IMR-90 (cell line): ENCODE measurements at regions not wholly inside any gene's neighbourhood (a gene's known extent, or its start where the extent isn't known, plus 50 kb on each side); places are given as distances from the start of the nearest gene placed in this dataset.

Source experiments
- ATAC-seq: fragments of 200-7000 bp; cut with Tn5 transposase; 2 replicates; pipeline ENCODE4 v1.9.1; 2020; ENCODE audit warnings: low read depth, mild to moderate bottlenecking, moderate library complexity
- BruUV-seq: library from RNA; stranded (reverse); fragments of 400-500 nt; replicated peaks from 2 replicates; lab custom pipeline; 2021; lab: Mats Ljungman, UMichigan
- CTCF ChIA-PET: fragments of 300-600 bp; formaldehyde crosslinking; extraction: SDS; loops from one replicate; lab custom pipeline; 2021; ENCODE audit warnings: antibody characterized with exemption; lab: Yijun Ruan, JAX
- POLR2A ChIA-PET: fragments of 300-600 bp; sonication (Branson Sonifier 250); formaldehyde crosslinking; loops from one replicate; lab custom pipeline; 2022; ENCODE audit warnings: antibody characterized with exemption; ENCODE audit not compliant: unreplicated experiment; lab: Charles Lee
- DNase-seq: peaks from one replicate; pipeline ENCODE4 v3.0.0; 2013
- H2AFZ ChIP-seq: replicated peaks from 2 replicates; pipeline ENCODE3; 2013; ENCODE audit warnings: low read length, mild to moderate bottlenecking; ENCODE audit not compliant: poor library complexity
- H2AK5ac ChIP-seq: 2 replicates; pipeline ENCODE4 v1.6.1; 2013; ENCODE audit warnings: low read depth, low read length, inconsistent platforms
- H2AK9ac ChIP-seq: replicated peaks from 2 replicates; pipeline ENCODE3; 2013; ENCODE audit warnings: mild to moderate bottlenecking, low read depth, low read length, moderate library complexity; ENCODE audit not compliant: poor library complexity
- H2BK120ac ChIP-seq: 2 replicates; pipeline ENCODE4 v1.6.1; 2013; ENCODE audit warnings: low read depth, low read length, inconsistent platforms
- H2BK15ac ChIP-seq: 3 replicates; pipeline ENCODE4 v1.6.1; 2013; ENCODE audit warnings: low read depth, low read length, inconsistent platforms
- H2BK20ac ChIP-seq: 2 replicates; pipeline ENCODE4 v1.6.1; 2013; ENCODE audit warnings: low read depth, mild to moderate bottlenecking, inconsistent platforms, low read length, moderate library complexity
- H2BK5ac ChIP-seq: 2 replicates; pipeline ENCODE4 v1.6.1; 2013; ENCODE audit warnings: mild to moderate bottlenecking, low read depth, low read length, inconsistent platforms; ENCODE audit not compliant: poor library complexity, severe bottlenecking
- H3K14ac ChIP-seq: replicated peaks from 2 replicates; pipeline ENCODE4 v1.6.1; 2013; ENCODE audit warnings: low read depth, low read length, inconsistent platforms
- H3K18ac ChIP-seq: 2 replicates; pipeline ENCODE4 v1.6.1; 2013; ENCODE audit warnings: low read depth, low read length, control low read depth
- H3K23ac ChIP-seq: 2 replicates; pipeline ENCODE4 v1.6.1; 2013; ENCODE audit warnings: low read depth, low read length, inconsistent platforms
- H3K27ac ChIP-seq: 2 replicates; pipeline ENCODE4 v1.5.1; 2013; ENCODE audit warnings: mild to moderate bottlenecking, control low read depth, low read length; ENCODE audit not compliant: insufficient read depth
- H3K27me3 ChIP-seq: 2 replicates; pipeline ENCODE4 v1.6.1; 2013; ENCODE audit warnings: low read length; ENCODE audit not compliant: control insufficient read depth, insufficient read depth
- H3K36me3 ChIP-seq: 2 replicates; pipeline ENCODE4 v1.6.1; 2013; ENCODE audit warnings: low read length, mixed read lengths; ENCODE audit not compliant: control insufficient read depth, insufficient read depth
- H3K4ac ChIP-seq: 2 replicates; pipeline ENCODE4 v1.6.1; 2013; ENCODE audit warnings: low read depth, low read length, inconsistent platforms
- H3K4me1 ChIP-seq: 2 replicates; pipeline ENCODE4 v1.6.1; 2013; ENCODE audit warnings: low read length, mixed read lengths; ENCODE audit not compliant: control insufficient read depth, insufficient read depth
- H3K4me2 ChIP-seq: 2 replicates; pipeline ENCODE4 v1.6.1; 2013; ENCODE audit warnings: low read depth, mild to moderate bottlenecking, control low read depth, low read length, moderate library complexity
- H3K4me3 ChIP-seq: 2 replicates; pipeline ENCODE4 v1.5.1; 2013; ENCODE audit warnings: low read depth, mild to moderate bottlenecking, control low read depth, low read length, moderate library complexity; ENCODE audit not compliant: insufficient read depth
- H3K56ac ChIP-seq: 2 replicates; pipeline ENCODE4 v1.6.1; 2013; ENCODE audit warnings: low read length, inconsistent platforms; ENCODE audit not compliant: insufficient read depth; ENCODE audit errors: extremely low read depth
- H3K79me1 ChIP-seq, 2 experiments: 2 replicates each; pipeline ENCODE4 v1.6.1; 2013; ENCODE audit warnings: low read length in 2 of 2, inconsistent platforms in 1 of 2, low read depth in 1 of 2
- H3K9ac ChIP-seq: 2 replicates; pipeline ENCODE4 v1.6.1; 2013; ENCODE audit warnings: low read depth, low read length, control low read depth
- H3K9me1 ChIP-seq: 2 replicates; pipeline ENCODE4 v1.6.1; 2013; ENCODE audit warnings: low read length, inconsistent platforms; ENCODE audit not compliant: insufficient read depth
- H3K9me3 ChIP-seq: 2 replicates; pipeline ENCODE4 v1.6.1; 2013; ENCODE audit warnings: low read length; ENCODE audit not compliant: control insufficient read depth, insufficient read depth
- H4K20me1 ChIP-seq: 2 replicates; pipeline ENCODE4 v1.6.1; 2013; ENCODE audit warnings: low read length, inconsistent platforms; ENCODE audit not compliant: insufficient read depth
- H4K5ac ChIP-seq: 2 replicates; pipeline ENCODE4 v1.6.1; 2013; ENCODE audit warnings: mild to moderate bottlenecking, low read depth, low read length, control low read depth
- H4K8ac ChIP-seq, 2 experiments: 2 replicates each; pipeline ENCODE4 v1.6.1; 2013; ENCODE audit warnings: low read depth in 2 of 2, low read length in 2 of 2, control low read depth in 1 of 2, inconsistent platforms in 1 of 2
- H4K91ac ChIP-seq: 2 replicates; pipeline ENCODE4 v1.6.1; 2013; ENCODE audit warnings: low read depth, low read length, inconsistent platforms; ENCODE audit not compliant: insufficient read depth
- BHLHE40 ChIP-seq: fragments of 150-350 bp; IDR thresholded peaks from 2 replicates; pipeline ENCODE4 v1.6.1; 2016; ENCODE audit warnings: mild to moderate bottlenecking, low read depth, low read length
- CEBPB ChIP-seq: IDR thresholded peaks from 2 replicates; pipeline ENCODE4 v1.6.1; 2012; ENCODE audit warnings: low read depth, low read length, improper control_type of control experiment
- CHD1 ChIP-seq: IDR thresholded peaks from 2 replicates; pipeline ENCODE4 v1.6.1; 2012; ENCODE audit warnings: low read depth, low read length, improper control_type of control experiment
- FOS ChIP-seq: fragments of 150-350 bp; IDR thresholded peaks from 2 replicates; pipeline ENCODE4 v1.6.1; 2016; ENCODE audit warnings: low read depth, low read length
- MAZ ChIP-seq: IDR thresholded peaks from 2 replicates; pipeline ENCODE4 v1.6.1; 2012; ENCODE audit warnings: low read depth, mild to moderate bottlenecking, low read length, improper control_type of control experiment, moderate library complexity, borderline replicate concordance
- MXI1 ChIP-seq: IDR thresholded peaks from 2 replicates; pipeline ENCODE4 v1.6.1; 2012; ENCODE audit warnings: low read depth, mild to moderate bottlenecking, low read length, moderate library complexity, borderline replicate concordance
- POLR2A ChIP-seq: IDR thresholded peaks from 2 replicates; pipeline ENCODE4 v1.6.1; 2012; ENCODE audit warnings: mild to moderate bottlenecking, low read depth, low read length
- RAD21 ChIP-seq: IDR thresholded peaks from 2 replicates; pipeline ENCODE4 v1.6.1; 2012; ENCODE audit warnings: low read length, improper control_type of control experiment
- RCOR1 ChIP-seq: IDR thresholded peaks from 2 replicates; pipeline ENCODE4 v1.6.1; 2012; ENCODE audit warnings: mild to moderate bottlenecking, low read length, improper control_type of control experiment; ENCODE audit not compliant: insufficient replicate concordance
- WGBS, 2 experiments: methylation state at CpG; one replicate each; pipeline versions ENCODE4 v1.1.5 to v1.1.7; 2013; ENCODE audit warnings: missing lambda C conversion rate in 2 of 2; ENCODE audit not compliant: insufficient read length in 1 of 2; ENCODE audit errors: extremely low coverage in 2 of 2; 5-methylcytosine and 5-hydroxymethylcytosine counted together
- dilution Hi-C: fragments of 300-500 bp; cut with HindIII; formaldehyde crosslinking; loops from one replicate; pipeline ENCODE4 v1.14.3; 2018; ENCODE audit warnings: low sequenced_read_pairs; ENCODE audit not compliant: unreplicated experiment
- in situ Hi-C: fragments of 300-500 bp; cut with MboI; formaldehyde crosslinking; loops from 3 replicates; pipeline ENCODE4 v1.14.3; 2019; ENCODE audit warnings: low sequenced_read_pairs, inconsistent platforms, mixed read lengths
- intact Hi-C: fragments of 100-400 bp; cut with micrococcal nuclease; formaldehyde crosslinking; loops from 2 replicates; pipeline ENCODE4 v1.10.0; 2022
- TF ChIP-seq, protein P1 (sequence below): conservative IDR thresholded peaks from 2 replicates; pipeline ENCODE4 v1.5.1; 2012; ENCODE audit warnings: mild to moderate bottlenecking, low read depth, low read length, improper control_type of control experiment
- TF ChIP-seq, protein P2 (sequence below): fragments of 150-350 bp; IDR thresholded peaks from 2 replicates; pipeline ENCODE4 v1.6.1; 2016; ENCODE audit warnings: low read depth, mild to moderate bottlenecking, low read length, moderate library complexity, borderline replicate concordance
- TF ChIP-seq, protein P3 (sequence below): fragments of 150-350 bp; IDR thresholded peaks from 2 replicates; pipeline ENCODE4 v1.6.1; 2017; ENCODE audit warnings: mild to moderate bottlenecking, antibody characterized with exemption, low read length, low read depth

DNA sequence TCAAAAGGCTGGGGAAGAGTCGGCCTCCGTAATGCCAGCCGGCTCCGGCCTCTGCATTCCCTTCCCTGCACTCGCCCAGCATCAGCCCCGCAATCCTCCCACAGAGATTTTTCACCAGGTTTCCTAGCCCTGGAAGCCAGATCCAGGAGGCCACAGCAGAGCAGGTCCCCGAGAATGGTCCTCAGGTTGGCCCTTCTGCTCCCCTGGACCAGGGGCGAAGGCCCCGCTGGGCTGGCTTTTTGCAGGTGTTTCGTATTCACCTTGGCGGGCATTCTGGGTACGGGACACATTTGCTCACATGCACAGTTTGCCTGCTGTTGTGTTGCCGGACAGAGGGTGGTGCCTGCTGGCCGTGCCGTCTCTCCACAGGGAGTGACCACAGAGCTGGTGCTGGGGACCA lies 309.5 kb downstream of the NDUFA10 start:
- no peaks in the 10 kb centered on the region for H3K79me1 ChIP-seq
- no peaks in the 10 kb centered on the region for H3K36me3 ChIP-seq
- H4K91ac ChIP-seq = no peak overlapping the region
- H3K4me1 ChIP-seq = no peaks in the 10 kb centered on the region
- no peak overlapping the region for H4K5ac ChIP-seq
- intact Hi-C loops (no loop called here), in situ Hi-C loops (no loop called here), dilution Hi-C loops (no loop called here)
- H2BK20ac ChIP-seq = no peak overlapping the region
- no peak overlapping the region for H3K14ac ChIP-seq
- no peak overlapping the region for H2BK5ac ChIP-seq
- no peaks in the 10 kb centered on the region for H3K9me1 ChIP-seq
- no peak overlapping the region for H3K4me3 ChIP-seq
- H4K8ac ChIP-seq = no peak overlapping the region
- H3K23ac ChIP-seq = no peak overlapping the region
- H2AK5ac ChIP-seq = no peak overlapping the region
- no TSS peak for BruUV-seq
- DNase-seq = no peak
- peaks cover 43% of the 10 kb centered on the region for H3K9me3 ChIP-seq
- H3K4me2 ChIP-seq = no peak overlapping the region
- H3K27ac ChIP-seq = no peak overlapping the region
- no peaks in the 10 kb centered on the region for H3K27me3 ChIP-seq
- no peak overlapping the region for H2AFZ ChIP-seq
- 77% methylated on average over 11 of the region's 15 CpGs; no CpG with 5 or more reads in 1 of the 2 experiments for WGBS, 2 experiments
- no peak overlapping the region for H2AK9ac ChIP-seq
- no peak overlapping the region for H2BK120ac ChIP-seq
- POLR2A ChIA-PET = no interaction called here
- H4K20me1 ChIP-seq = no peaks in the 10 kb centered on the region
- H3K4ac ChIP-seq = no peak overlapping the region
- TF ChIP-seq RCOR1 (no peak), CEBPB (no peak), BHLHE40 (no peak), MAZ (no peak), FOS (no peak), POLR2A (no peak), CHD1 (no peak), MXI1 (no peak), RAD21 (no peak)
- TF ChIP-seq, protein P1, sequence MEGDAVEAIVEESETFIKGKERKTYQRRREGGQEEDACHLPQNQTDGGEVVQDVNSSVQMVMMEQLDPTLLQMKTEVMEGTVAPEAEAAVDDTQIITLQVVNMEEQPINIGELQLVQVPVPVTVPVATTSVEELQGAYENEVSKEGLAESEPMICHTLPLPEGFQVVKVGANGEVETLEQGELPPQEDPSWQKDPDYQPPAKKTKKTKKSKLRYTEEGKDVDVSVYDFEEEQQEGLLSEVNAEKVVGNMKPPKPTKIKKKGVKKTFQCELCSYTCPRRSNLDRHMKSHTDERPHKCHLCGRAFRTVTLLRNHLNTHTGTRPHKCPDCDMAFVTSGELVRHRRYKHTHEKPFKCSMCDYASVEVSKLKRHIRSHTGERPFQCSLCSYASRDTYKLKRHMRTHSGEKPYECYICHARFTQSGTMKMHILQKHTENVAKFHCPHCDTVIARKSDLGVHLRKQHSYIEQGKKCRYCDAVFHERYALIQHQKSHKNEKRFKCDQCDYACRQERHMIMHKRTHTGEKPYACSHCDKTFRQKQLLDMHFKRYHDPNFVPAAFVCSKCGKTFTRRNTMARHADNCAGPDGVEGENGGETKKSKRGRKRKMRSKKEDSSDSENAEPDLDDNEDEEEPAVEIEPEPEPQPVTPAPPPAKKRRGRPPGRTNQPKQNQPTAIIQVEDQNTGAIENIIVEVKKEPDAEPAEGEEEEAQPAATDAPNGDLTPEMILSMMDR = no peak
- TF ChIP-seq, protein P2, sequence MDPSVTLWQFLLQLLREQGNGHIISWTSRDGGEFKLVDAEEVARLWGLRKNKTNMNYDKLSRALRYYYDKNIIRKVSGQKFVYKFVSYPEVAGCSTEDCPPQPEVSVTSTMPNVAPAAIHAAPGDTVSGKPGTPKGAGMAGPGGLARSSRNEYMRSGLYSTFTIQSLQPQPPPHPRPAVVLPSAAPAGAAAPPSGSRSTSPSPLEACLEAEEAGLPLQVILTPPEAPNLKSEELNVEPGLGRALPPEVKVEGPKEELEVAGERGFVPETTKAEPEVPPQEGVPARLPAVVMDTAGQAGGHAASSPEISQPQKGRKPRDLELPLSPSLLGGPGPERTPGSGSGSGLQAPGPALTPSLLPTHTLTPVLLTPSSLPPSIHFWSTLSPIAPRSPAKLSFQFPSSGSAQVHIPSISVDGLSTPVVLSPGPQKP = no peak
- TF ChIP-seq, protein P3, sequence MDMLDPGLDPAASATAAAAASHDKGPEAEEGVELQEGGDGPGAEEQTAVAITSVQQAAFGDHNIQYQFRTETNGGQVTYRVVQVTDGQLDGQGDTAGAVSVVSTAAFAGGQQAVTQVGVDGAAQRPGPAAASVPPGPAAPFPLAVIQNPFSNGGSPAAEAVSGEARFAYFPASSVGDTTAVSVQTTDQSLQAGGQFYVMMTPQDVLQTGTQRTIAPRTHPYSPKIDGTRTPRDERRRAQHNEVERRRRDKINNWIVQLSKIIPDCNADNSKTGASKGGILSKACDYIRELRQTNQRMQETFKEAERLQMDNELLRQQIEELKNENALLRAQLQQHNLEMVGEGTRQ = no peak
- no peak overlapping the region for H2BK15ac ChIP-seq
- H3K18ac ChIP-seq = no peak overlapping the region
- CTCF ChIA-PET = no interaction called here
- H3K56ac ChIP-seq = no peak overlapping the region
- H3K9ac ChIP-seq = no peak overlapping the region
- no peak for ATAC-seq
